ENCODE measurements at regions not wholly inside any gene's neighbourhood (a gene's known extent, or its start where the extent isn't known, plus 50 kb on each side); places are given as distances from the start of the nearest gene placed in this dataset. TPM values are rescaled to one million over a fixed set of nuclear protein-coding genes. Genes with fewer than 3 reads are reported as not detected.

GRCh38 chr6:102387326-102388033 lies 994.0 kb downstream of the GRIK2 start:
- no peak for DNase-seq

GRCh38 chr6:102381203-102381602 lies 987.7 kb downstream of the GRIK2 start:
- no peak for DNase-seq

DNA sequence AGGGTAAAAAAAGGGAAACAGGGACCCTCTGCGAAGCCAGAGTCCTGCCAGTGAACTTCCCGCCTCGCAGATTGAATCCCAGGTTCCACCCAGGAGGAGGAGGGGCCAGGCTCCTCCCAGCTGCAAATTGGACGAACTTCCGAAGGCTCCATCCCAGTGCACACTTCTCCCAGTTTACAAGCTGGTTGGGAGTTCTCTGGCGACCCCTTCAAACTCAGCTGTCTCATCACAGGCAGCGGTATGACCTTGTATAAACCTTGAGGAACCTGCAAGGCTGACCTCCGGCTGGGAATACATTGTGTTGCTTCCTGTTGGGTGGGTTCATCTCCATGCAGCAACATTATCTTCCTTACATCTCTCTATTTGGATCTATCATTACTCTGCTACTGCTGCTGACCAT lies 962.7 kb downstream of the GRIK2 start:
- DNase-seq = no peak

GRCh38 chr6:102355578-102355977 lies 962.1 kb downstream of the GRIK2 start:
- DNase-seq = no peak

DNA sequence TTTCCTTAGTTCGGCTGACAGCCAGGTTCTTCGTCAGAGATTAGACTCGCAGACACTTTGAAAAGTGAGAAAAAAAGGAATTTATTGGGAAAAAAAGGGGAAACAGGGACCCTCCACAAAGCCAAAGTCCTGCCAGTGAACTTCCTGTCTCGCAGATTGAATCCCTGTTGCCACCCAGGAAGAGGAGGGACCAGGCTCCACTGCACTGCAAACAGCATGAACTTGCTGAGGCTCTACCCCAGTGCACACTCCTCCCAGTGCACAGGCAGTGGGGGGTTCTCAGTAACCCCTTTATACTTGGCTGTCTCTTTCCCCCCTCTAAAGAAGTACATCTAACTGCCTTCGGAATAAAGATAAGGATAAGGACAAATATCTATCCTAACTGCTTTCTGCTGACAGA lies 959.0 kb downstream of the GRIK2 start:
- DNase-seq = no peak

DNA sequence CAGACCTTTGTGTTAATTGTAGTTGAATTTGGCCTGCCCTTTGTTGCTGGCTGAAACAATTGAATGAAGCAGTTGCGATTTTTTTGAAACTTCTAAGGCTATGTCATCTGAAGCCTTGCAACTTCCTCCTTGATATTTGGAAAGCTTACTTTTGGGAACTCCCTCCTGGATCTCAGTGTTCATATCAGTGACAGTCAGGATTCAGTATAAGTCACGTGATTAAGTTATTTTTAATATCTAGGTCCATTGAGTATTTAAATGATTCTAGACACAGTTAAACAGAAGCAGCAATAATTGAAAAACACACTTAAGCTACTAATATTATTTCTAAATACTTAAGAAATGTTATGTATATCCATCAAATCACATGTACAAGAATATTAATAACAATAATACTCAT lies 951.3 kb downstream of the GRIK2 start:
- no peak for DNase-seq

DNA sequence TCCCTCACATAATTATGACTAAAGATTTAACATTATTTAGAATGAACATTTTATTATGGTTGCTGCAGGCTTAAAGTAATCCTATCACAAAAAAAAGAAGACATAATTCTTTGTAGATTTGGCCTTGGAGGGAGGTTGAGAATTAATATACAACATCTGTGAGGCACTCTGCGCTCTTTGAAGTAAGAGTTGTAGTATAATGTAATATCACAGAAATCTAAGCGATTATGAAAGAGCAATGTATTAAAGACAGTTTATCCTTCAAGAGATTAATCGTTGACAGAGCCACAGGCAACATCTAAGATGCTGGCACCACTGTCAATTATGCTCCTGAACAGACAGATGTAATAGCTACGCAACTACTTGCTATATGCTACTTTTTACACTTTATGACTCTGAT lies 946.8 kb downstream of the GRIK2 start:
- DNase-seq = no peak

GRCh38 chr6:102333736-102334135 lies 940.2 kb downstream of the GRIK2 start:
- no peak for DNase-seq

- DNase-seq = no peak
Observed at GRCh38 chr6:102327697-102328225, 934.3 kb downstream of the GRIK2 start.

- no peak for DNase-seq
Observed at GRCh38 chr6:102313699-102314098, 920.2 kb downstream of the GRIK2 start.

DNA sequence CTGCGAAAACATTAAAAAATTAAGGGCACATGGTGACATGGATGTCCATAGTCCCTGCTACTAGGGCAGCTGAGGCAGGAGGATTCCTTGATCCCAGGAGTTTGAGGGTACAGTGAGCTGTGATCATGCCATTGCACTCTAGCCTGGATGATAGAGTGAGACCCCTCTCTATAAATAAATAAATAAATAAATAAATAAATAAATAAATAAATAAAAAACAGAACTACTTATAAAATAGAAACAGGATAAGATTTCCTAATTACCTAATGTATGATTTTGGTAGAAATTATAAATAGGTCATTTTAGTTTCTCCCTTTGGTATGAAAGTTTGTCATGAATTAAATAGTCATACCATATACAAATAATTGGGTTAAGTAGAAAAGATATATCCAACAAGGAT lies 916.2 kb downstream of the GRIK2 start:
- DNase-seq = no peak

DNA sequence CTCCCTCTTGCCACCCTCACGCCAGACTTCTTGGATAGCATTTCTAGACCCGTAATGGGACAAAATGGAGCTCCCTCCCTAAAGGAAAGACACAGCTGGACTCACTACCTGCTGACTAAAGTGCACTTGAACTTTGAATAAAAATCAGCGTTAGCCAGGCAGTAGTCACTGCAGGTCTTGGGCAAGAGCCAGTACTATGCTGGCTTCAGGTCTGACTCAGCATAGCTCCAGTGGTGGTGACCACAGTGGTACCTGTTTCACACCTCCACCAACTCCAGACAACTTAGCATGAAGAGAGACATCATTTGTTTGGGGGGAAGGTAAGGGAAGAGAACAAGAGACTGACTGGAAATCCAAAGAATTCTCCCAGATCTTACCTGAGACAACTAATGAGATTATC lies 906.8 kb downstream of the GRIK2 start:
- DNase-seq = no peak

DNA sequence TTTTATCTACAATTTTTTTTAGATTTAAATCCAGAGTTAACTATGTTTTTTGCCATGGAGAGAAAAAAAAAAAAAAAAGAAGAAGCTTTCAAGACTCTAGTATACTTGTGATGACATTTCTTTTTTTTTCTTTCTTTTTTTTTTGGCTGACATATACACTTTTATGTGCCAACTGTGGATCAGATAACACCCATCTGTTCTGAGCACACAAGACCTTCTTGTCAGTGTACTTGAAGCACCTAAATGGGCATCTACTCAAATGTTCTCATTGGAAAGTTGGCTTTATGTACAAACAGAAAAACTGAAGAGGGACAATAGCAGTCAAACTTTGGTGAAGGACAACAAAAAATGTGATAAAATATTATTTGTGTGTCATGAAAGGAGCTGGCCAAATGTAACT lies 904.5 kb downstream of the GRIK2 start:
- DNase-seq = no peak

Small RNA genes lying in the stretch of these regions (small RNA-seq; reads per million reads assigned to genes)
- gene RF00438 (ENCODE audit: low replicate concordance) = not detected
